ENCODE measurements at regions not wholly inside any gene's neighbourhood (a gene's known extent, or its start where the extent isn't known, plus 50 kb on each side); places are given as distances from the start of the nearest gene placed in this dataset.

GRCh38 chr3:76242886-76243753 is 457.8 kb upstream of the ZNF717 start:
- H3K9me3 ChIP-seq = no peaks in the 10 kb centered on the region
- no peak for DNase-seq
- no peaks in the 10 kb centered on the region for H3K4me1 ChIP-seq
- 78 to 83% methylated on average over 8 to 17 of the region's 17 CpGs for WGBS, 2 donors (ENCODE audit: low coverage in 1 of 2)
- H3K27me3 ChIP-seq = no peaks in the 10 kb centered on the region
- in situ Hi-C loops (cut with MboI; ENCODE audit: low pct_ligation_motif_present in 1 of 4, low pct_unique_long_range_greater_than_20kb in 1 of 4, low sequenced_read_pairs in 3 of 4) (no loop called here), intact Hi-C loops (cut with DNase I; ENCODE audit: low total_unique reads) (no loop called here)
- no peak overlapping the region for H3K27ac ChIP-seq
- H3K4me3 ChIP-seq = no peak overlapping the region
- H3K36me3 ChIP-seq = no peaks in the 10 kb centered on the region
- TF ChIP-seq CTCF (IDR thresholded peaks at IDR 0.05) = no peak
- no peak for TF ChIP-seq POLR2A (IDR thresholded peaks at IDR 0.05)
- no peak for TF ChIP-seq POLR2AphosphoS5 (IDR thresholded peaks at IDR 0.05)
- TF ChIP-seq EP300 (IDR thresholded peaks at IDR 0.05; ENCODE audit: low read depth) = no peak

- WGBS, 2 donors (ENCODE audit: low coverage in 1 of 2) = 68 to 95% methylated on average over 2 of the region's 2 CpGs
Measured at GRCh38 chr3:76245073-76245472, 459.7 kb upstream of the ZNF717 start.

GRCh38 chr3:76245622-76246021 is 460.3 kb upstream of the ZNF717 start:
- no peak for DNase-seq
- no peaks in the 10 kb centered on the region for H3K36me3 ChIP-seq
- TF ChIP-seq EP300 (IDR thresholded peaks at IDR 0.05; ENCODE audit: low read depth) (no peak), POLR2A (IDR thresholded peaks at IDR 0.05) (no peak), CTCF (IDR thresholded peaks at IDR 0.05) (no peak), POLR2AphosphoS5 (IDR thresholded peaks at IDR 0.05) (no peak)
- no peaks in the 10 kb centered on the region for H3K4me1 ChIP-seq
- in situ Hi-C loops (cut with MboI; ENCODE audit: low pct_ligation_motif_present in 1 of 4, low pct_unique_long_range_greater_than_20kb in 1 of 4, low sequenced_read_pairs in 3 of 4) (no loop called here), intact Hi-C loops (cut with DNase I; ENCODE audit: low total_unique reads) (no loop called here)
- no peak overlapping the region for H3K4me3 ChIP-seq
- no peaks in the 10 kb centered on the region for H3K9me3 ChIP-seq
- no peaks in the 10 kb centered on the region for H3K27me3 ChIP-seq
- no peak overlapping the region for H3K27ac ChIP-seq

More at GRCh38 chr3:76245073-76245472, 459.7 kb upstream of the ZNF717 start:
- intact Hi-C loops (cut with DNase I; ENCODE audit: low total_unique reads) (no loop called here), in situ Hi-C loops (cut with MboI; ENCODE audit: low pct_ligation_motif_present in 1 of 4, low pct_unique_long_range_greater_than_20kb in 1 of 4, low sequenced_read_pairs in 3 of 4) (no loop called here)
- TF ChIP-seq POLR2AphosphoS5 (IDR thresholded peaks at IDR 0.05) (no peak), POLR2A (IDR thresholded peaks at IDR 0.05) (no peak), CTCF (IDR thresholded peaks at IDR 0.05) (no peak)
- DNase-seq = no peak
- H3K36me3 ChIP-seq = no peaks in the 10 kb centered on the region
- H3K4me3 ChIP-seq = no peak overlapping the region
- H3K9me3 ChIP-seq = no peaks in the 10 kb centered on the region
- H3K4me1 ChIP-seq = no peaks in the 10 kb centered on the region
- no peak overlapping the region for H3K27ac ChIP-seq
- no peaks in the 10 kb centered on the region for H3K27me3 ChIP-seq

GRCh38 chr3:76264496-76264895 is 479.1 kb upstream of the ZNF717 start:
- no peaks in the 10 kb centered on the region for H3K9me3 ChIP-seq
- in situ Hi-C loops (cut with MboI; ENCODE audit: low pct_ligation_motif_present in 1 of 4, low pct_unique_long_range_greater_than_20kb in 1 of 4, low sequenced_read_pairs in 3 of 4) (no loop called here), intact Hi-C loops (cut with DNase I; ENCODE audit: low total_unique reads) (no loop called here)
- no peak overlapping the region for H3K27ac ChIP-seq
- H3K36me3 ChIP-seq = no peaks in the 10 kb centered on the region
- H3K4me1 ChIP-seq = no peaks in the 10 kb centered on the region
- no peak for DNase-seq
- no peaks in the 10 kb centered on the region for H3K27me3 ChIP-seq
- H3K4me3 ChIP-seq = no peak overlapping the region
- TF ChIP-seq POLR2AphosphoS5 (IDR thresholded peaks at IDR 0.05) (no peak), CTCF (IDR thresholded peaks at IDR 0.05) (no peak), EP300 (IDR thresholded peaks at IDR 0.05; ENCODE audit: low read depth) (no peak), POLR2A (IDR thresholded peaks at IDR 0.05) (no peak)
- WGBS, 2 donors (ENCODE audit: low coverage in 1 of 2) = 90 to 91% methylated on average over 1 of the region's 1 CpG

All from transverse colon (tissue), 4 donors.